ENCODE measurements at regions not wholly inside any gene's neighbourhood (a gene's known extent, or its start where the extent isn't known, plus 50 kb on each side); places are given as distances from the start of the nearest gene placed in this dataset.
"Not testable (repeated sequence)": the region's sequence is repeated elsewhere in the genome, so short reads cannot be mapped to it uniquely, and the experiment has no call there.

DNA sequence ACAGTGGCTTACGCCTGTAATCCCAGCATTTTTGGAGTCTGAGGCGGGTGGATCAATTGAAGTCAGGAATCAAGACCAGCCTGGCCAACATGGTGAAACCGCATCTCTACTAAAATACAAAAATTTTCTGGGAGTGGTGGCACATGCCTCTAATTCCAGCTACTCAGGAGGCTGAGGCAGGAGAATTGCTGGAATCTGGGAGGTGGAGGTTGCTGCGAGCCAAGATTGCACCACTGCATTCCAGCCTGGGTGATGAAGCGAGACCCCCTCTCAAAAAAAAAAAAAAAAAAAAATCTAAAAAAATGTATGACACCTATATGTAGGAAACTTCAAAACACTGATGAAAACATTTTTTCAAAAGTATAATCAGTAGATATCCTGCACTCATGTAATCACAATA is 242.7 kb upstream of the CHORDC1 start:
- DNase-seq, result no peak

DNA sequence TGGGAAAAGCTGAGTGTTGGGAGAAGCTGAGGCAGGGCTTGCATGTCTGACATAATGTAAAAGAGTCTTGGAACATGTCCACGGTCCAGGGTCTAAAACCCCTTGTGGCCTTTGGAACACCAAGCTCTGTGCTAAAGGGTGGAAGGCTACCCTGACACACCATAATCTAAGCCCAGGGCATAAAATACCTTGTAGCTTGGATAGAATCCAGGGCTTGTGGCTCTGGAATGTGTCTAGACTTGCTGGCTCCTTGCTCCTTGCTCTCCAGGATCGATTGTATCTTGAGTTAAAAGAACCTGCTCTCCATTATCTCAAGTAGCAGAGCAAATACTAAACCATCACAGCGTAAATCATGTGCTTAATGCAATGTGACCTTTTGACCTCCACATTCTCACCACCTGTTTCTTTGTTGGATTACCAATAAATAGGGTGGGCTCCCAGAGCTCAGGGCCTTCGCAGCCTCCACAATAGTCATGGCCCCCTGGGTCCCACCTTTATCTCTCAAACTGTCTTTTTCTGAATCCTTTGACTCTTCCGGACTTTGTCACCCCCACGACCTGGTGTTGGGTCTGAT is 232.6 kb upstream of the CHORDC1 start:
- not testable (repeated sequence) for DNase-seq

DNA sequence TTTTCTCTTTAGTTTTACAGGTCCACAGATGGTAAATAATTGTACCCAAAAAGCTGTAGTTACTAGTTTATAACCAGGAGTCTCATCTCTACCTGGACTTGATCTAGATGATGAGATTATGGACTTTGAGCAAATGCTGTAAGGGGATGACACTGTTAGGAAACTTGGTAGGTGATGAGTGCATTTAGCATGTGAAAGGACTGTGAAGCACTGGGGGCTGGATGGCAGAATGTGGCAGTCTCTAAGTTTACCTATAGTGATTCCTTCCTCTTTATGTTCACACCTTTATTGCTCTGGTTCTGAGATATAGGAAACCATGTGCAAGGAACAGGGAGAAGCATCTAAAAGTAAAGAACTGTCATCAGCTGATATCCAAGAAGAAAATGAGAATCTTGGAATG is 230.7 kb upstream of the CHORDC1 start:
- DNase-seq, result no peak

DNA sequence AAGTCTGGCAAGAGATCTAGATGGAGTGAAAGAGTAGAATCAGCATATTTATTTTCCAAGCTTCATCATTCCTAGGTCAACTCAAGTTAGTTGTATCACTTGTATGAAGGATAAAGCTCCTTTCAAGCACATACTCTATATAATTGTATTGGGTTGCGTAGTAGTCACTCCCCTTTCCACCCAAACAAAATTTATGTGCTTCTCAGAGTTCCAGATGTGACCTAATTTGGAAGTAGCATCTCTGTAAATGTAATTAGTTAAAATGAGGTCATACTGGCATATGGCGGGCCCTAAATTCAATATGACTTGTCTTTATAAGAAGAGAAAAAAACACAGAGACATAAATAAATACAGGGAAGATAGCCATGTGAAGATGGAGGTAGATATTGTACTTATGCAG is 226.8 kb upstream of the CHORDC1 start:
- no peak for DNase-seq

DNA sequence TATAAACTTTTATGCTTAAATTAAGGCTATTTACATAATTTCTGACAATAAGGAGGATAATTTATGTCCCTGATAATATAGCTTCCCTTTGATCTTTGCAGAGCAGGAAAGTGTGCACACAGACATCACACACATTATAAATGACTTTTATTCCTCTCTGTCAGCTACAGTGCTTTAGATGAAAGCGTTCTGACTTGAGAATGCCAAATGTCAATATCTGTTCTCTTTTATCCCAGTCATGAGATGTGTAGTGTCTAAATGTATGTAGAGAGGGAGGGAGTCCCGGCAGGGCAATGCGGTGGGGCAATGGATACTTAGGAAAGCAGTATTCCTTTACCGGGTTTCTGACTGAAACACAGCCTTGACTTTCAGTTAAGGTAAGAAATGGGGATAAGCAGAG is 225.4 kb upstream of the CHORDC1 start:
- DNase-seq, result no peak

DNA sequence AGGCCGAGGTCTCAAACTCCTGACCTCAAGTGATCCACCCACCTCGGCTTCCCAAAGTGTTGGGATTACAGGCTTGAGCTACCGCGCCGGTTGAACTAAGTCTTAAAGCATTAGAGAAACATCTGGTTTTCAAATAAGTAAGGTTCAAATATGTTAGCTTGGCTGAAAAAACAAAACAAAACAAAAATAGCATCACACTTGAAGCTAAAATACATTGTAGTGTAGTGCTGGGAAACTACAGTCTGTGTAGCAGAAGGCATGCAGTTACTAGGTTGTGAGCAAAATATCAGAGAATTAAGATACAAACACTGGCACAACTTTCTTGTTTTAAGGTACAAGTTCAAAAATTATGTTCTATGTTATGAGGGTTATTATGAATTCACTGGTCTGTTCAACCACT is 224.8 kb upstream of the CHORDC1 start:
- DNase-seq, result no peak

DNA sequence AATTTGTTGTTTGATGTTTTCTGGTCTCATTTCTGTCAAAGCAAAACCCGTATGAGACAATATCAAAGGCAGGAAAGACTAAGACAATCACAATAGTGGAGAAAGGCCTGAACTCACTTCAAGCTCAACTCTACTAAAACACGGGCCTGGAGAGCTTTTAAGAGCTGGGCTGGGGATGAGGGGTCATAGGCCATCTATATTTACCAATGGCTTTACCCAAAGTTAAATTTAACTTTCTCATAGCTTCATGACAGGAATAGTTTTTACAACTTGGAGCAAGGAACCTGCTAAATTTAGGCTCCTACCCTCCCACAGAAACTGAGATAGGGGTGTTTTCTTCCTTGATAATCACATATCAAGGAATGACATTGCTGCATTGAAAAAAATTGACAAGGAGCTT is 223.4 kb upstream of the CHORDC1 start:
- no peak for DNase-seq

DNA sequence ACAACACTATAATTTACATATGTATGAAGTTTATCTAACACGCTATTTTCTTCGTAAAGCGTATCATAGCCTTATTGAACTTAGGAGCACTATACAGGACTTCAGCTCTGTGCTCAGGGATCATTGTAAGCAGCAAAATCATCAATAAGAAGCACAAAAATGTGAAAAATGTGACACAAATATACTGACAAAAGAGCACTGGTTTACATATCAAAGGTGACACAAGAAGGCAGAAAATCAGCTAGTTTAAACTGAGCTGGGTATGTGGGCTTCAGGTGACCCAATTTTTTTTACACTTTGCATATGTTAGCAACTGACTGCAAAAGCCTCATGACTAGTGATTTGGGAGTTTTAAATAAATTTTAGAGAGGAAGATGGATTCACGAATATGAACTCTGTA is 215.2 kb upstream of the CHORDC1 start:
- no peak for DNase-seq

DNA sequence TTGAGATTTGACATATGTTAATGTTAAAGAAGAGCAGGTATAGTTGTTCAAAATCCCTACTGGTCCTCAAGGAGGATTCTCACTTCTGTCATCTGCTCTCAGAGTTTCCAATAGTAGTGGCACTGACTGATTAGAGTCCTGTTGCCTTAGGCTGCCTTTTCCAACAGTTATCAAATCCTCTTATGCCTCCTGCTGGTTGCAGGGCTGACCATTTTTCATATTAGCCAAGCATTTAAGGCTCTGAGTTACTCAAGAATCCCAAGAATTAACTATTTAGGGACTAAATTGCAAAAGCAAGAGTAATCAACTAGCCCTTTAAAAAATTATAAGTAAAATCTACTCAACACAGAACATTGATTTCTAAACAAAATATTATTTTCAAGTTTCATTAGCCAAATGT is 212.0 kb upstream of the CHORDC1 start:
- peak; percentile 24 for DNase-seq

DNA sequence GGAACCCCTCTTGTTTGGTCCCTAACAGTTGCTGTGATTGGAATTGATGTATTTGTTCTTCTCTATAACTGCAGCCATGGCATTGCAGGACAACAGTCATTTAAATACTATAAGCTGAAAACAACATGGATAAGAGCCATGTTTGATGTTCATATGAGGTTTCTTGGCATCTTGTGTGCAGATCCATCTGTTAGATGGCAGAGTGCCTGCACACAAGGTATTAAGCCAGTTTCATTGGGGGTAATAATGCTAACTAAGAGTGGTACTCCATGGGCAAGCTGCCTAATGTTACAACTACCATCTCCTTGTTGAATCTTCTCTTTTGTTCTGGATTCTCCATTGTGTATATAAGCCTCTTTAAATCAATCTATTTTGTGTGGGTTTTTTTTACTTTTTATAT is 206.0 kb upstream of the CHORDC1 start:
- DNase-seq, result no peak

DNA sequence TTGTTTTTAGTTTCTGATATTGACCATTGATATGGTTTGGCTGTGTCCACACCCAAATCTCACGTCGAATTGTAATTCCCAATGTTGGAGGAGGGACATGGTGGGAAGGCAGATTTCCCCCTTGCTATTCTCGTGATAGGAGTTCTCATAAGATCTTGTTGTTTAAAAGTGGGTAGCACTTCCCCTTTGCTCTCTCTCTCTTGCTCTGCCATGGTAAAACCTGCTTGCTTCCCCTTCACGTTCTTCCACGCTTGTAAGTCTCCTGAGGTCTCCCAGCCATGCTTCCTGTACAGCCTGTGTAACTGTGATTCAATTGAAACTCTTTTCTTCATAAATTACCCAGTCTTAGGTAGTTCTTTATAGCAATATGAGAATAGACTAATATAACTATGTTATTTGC is 203.6 kb upstream of the CHORDC1 start:
- DNase-seq, result peak; percentile 67

DNA sequence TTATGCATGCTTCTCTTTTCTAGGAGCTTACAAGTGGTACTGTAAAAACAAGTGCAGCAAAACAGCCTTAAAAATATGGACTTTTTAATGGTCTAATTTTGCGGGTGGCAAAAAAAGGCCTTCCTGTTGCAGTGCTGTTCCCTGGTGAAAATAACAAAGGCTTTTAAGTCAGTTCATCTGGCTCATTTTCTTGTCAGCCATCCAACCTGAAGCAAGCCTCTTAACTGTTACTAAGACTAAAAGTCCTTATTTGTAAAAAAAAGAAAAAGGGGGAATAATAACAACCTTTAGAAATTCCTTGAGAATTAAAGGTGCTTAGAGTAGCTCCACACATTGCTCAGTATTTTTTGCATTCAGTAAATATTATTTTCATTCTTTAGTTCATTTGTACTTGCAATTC is 200.5 kb upstream of the CHORDC1 start:
- no peak for DNase-seq

DNA sequence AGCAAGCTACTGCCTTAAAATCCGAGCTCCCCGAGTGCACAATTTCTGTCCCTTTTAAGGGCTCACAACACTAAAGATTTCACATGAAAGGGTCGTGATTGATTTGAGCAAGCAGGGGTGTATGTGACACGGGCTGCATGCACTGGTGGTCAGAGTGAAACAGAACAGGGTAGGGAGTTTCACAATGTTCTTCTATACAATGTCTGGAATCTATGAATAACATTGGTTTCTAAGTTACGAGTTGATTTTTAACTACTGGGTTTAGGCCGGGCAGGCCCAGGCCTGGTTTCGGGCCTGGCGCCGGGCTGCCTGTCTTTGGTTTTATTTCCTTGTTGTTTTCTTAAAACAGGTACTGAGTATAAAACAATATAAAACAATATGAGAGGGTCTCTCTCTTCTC is 199.9 kb upstream of the CHORDC1 start:
- not testable (repeated sequence) for DNase-seq

DNA sequence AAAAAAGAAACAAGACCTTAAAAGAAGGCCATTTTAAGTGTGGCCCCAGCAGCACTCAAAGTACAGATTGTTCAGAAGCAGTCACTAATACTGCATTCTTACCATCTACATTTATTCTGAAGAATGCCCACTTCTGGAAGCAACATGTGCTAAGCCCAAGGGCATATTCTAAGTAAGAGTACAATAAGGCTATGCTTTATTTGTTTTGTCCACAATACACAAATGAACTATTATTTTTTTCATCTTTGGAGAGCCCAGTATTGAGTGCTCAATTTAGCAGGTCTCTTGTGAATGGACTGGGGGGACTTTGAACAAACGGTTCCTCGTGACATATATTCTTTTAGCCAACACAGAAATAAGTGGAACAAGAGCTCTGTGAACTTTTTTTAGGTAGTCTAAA is 191.4 kb upstream of the CHORDC1 start:
- no peak for DNase-seq

DNA sequence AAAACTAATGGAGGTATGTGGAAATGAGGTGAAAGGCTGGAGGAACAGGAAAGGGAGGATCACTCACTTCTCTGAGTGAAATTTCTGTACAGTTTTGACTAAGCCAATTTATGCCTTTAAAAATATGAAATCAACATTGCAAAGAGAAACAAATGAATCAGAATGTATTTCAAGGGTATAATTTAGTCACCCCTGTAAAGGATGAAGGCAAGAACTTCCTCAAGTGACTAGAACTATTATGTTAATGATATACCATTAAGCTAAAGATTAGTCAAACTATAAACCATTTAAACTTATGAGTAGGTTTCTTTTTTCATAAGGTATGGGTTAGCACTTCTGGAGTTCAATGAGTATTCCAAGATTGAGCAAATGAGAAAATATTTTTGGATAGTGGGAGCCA is 184.5 kb upstream of the CHORDC1 start:
- DNase-seq, result no peak

DNA sequence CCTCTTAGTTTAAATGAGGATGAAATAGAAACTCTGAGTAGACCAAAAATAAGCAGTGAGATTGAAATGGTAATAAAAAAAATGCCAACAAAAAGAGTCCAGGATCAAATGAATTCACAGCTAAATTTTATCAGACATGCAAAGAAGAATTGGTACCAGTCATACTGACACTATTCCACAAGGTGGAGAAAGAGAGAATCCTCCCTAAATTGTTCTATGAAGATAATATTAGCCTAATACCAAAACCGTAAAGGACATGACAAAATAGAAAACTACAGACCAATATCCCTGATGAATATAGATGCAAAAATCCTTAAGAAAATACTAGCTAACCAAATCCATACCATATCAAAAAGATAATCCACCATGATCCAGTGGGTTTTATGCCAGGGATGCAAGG is 169.8 kb upstream of the CHORDC1 start:
- no peak for DNase-seq

DNA sequence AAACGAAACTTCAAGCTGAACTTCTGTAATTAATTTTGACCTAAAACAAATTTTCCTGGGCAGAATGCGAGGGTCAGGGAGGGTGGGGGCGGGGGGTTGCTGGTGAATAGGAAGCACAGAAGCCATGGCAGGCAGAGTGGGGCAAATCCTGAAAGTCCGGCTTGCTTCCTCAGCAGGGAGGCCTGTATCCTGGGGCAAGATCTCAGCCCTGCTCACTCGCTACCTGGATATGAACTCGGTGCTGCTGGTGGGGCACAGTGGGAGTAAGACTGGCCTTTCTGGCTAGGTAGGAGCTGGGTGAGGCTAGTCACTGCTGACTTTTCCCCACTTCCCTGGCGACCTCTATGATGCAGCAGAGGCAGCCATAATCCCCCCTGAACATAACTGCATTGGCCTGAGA is 168.9 kb upstream of the CHORDC1 start:
- DNase-seq, result no peak

DNA sequence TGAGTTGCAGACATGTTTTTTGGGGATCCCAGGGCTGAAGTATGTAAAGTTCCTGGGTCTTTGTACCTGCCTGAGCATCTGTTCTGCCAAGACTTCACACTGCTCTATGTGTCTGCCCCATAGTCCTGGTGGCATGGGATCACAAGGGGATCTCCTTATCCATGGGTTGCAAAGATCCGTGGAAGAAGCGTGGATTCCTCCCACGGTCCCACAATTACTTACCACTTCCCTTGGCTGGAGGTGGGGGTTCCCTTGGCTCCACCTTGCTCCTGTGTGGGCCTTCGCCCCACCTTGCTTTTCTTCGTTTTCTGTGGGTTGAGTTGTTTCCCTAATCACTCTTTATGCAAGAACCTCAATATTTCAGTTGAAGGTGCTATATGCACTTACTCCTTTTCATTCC is 157.4 kb upstream of the CHORDC1 start:
- no peak for DNase-seq

DNA sequence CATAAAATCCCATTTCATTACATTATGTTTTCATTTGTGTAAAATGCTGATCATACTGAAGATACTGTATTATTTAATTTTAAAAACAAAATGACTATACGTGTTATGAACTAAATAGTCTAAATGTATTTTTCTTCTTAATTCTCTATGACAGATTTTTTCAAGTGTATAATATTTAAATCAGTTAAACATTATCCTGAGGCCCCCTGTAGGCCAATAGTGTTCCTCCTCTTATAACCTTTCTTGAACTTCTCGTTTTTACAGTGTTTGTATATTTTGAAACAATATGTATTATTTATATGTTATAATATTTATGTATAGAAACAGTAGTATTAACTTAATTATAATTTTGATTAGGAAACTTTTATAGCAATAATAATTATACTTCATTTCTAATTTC is 151.1 kb upstream of the CHORDC1 start:
- no peak for DNase-seq

DNA sequence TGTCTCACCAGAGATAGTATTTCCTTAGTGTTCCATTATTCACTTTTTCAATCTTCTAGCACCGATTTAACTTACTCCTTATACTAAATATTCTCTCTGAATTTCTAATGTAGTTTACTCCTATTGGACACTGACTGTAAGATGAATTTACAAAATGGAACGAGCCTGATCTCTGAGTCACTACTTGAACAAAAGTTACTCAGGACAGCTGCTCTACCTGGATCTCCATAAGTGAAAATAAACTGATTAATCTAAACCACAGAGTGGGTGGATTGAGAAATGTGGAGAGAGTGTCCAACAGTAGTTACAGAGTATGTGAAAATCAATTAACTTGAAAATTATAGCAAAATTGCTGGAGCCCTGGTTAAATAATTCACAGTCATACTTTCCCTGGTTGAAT is 141.7 kb upstream of the CHORDC1 start:
- DNase-seq, result no peak

DNA sequence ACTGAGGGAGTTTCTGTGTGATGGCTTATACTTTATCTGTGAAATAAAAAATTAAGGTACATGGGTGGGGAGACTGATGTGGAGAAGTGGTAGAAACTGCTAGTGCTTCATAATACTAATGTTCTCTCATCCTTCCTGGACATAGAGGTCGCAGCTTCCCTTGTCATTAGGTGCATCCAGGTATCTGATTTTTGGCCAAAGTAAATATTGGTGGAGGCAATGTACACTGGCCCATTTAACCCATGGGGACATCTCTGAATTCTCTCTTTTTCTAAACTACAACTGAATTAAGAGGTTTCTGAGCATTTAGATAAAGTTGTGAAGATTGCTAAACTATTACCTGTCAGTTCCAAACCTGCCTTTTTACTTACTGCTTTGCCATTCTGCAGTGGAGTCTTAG is 140.9 kb upstream of the CHORDC1 start:
- no peak for DNase-seq

DNA sequence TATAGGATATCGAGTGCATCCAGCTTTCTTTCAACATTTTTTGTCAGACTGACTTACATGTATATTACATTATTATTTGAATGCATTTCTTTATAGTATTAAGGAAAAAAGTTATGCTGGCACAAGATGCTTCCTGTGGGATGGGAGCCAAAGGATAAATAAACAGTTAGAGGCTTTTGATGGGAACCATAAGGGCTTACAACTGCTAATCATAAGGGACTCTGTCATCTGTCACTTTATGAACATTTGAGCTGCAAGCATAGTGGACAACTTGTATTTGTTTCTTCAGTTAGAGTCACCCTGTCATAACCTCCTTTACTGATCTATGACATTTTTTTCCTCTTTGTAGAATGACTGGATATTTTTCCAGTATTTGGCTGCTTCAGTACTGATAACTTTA is 132.4 kb upstream of the CHORDC1 start:
- DNase-seq, result no peak

DNA sequence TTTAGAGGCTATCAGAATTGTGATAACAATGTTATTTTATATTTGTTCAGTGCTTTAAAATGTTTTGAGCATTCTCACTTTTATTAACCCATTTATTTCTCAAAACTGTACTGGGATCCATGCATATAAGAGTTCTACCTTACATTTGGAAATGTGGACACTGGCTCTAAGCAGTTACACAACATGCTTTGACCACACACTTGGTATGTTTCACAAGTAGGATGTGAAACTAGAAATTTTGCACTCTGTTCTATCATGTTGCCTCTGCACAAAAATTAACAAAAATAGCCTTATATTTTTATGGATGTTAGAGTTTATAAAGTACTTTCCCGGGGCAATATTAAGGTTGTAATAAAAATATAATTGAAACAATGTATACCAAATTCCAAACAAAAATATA is 126.9 kb upstream of the CHORDC1 start:
- peak; percentile 78 for DNase-seq

DNA sequence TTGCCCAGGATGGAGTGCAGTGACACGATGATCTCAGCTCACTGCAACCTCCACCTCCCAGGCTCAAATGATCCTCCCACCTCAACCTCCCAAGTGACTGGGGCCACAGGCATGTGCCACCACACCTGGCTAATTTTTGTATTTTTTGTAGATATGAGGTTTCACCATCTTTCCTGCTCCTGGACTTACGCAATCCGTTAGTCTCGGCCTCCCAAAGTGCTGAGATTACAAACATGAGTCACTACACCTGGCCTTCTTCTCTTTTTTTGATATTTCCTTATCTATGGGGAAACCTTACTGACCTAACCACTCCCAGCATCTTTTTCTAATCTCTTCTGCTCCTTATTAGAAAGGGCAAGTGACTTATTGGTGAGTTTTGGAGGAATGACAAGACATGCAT is 121.7 kb upstream of the CHORDC1 start:
- peak; percentile 64 for DNase-seq

DNA sequence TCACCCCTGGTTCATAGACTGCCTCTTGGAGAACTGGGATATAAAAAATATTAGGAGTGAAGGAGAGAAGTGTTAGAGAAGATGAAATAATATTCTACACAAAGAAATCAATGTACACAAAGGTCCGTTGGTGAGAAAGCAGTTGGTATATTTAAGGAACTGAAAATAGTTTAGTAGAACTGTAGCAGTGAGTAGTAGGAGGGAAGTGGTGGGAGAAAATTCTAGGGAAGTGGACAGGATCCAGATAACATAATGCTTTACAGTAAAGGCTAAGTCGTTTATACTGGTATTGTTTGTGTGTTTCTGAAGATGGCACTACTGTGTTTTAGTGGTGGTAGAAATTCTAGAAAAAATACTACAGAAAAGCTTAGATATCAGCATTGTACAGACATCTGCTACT is 120.8 kb upstream of the CHORDC1 start:
- DNase-seq, result peak; percentile 88

DNA sequence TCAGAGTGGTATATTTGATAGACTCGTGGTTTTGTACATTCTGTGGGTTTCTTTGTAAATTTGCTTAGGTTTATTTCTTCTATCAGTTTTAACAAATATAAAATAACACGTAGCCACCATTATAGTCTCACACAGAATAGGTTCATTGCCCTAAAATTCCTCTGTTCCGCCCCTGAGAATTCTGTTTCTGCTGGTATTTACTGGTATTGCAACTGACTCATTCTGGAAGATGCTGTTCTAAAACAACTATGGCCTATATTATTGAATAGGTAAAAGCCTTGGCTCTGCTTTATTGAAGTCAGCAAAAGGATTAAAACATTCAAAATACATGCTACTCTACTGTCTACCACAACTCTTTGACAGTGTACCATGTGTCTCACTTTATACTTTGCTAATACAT is 119.1 kb upstream of the CHORDC1 start:
- DNase-seq, result no peak

Data from MV-4-11 (cell line).